Amniotic epithelial cell (primary cell): ENCODE measurements at regions not wholly inside any gene's neighbourhood (a gene's known extent, or its start where the extent isn't known, plus 50 kb on each side); places are given as distances from the start of the nearest gene placed in this dataset.

ENCODE experiments used
- DNase-seq: peaks from one replicate; pipeline ENCODE4 v3.0.0-alpha.2; 2010; ENCODE audit warnings: low read depth

DNA sequence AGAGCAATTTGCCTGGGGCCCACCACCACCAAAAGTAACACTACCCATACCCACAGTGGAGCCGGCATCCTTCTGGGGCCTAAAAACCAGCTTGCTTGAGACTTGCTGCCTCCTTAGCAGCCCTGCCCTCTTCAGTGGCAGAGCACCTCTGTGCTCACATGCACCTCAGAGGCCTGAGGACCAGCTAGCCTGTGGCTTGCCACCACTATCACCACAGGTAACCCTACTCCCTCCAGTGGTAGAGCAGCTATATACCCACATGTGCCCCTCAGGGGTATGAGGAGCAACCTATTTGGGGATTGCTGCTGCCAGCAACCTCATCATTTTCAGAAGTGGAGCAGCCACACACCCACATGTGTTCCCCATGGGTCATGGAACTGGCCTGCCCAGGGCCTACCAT is 111.4 kb upstream of the SPRY2 start:
- DNase-seq, result no peak

DNA sequence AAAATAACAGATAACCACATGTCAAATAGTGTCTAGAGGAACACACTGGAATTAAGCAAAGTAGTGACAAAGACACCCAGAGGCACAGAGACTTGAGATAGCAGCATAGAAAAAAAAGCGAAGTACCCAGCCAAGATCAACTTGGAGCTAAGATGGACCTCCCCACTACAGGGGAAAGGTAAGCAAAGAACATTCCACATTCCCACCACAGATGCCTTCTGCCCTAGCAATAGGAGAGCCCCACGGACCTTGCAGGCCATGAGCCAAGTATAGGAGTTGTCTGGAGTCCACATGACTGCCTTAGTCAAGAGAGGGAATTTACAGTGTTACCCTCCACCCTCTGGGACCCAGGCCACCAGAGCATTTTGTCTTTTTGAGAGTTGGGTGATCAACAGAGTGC is 110.7 kb upstream of the SPRY2 start:
- DNase-seq, result no peak

GRCh38 chr13:80450386-80450785 is 109.5 kb upstream of the SPRY2 start:
- DNase-seq, result no peak

DNA sequence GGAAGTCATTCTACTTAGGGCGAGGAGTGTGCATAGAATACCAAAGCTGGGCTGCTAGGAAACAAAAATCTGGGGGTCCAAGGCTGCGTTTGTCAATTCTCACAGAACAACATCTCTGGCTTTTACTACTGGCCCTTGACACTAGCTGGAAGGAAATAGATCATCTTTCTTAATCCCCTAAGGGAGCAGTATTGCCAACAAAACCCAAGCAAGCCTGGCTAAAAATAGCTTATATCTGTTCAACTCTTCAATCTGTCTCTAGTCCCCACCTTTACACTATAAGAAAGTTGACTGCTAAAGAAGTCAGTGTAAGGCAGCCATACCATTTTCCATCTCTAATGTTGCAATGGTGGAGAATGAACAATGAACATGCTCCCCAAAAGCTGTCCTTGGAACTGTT is 107.8 kb upstream of the SPRY2 start:
- DNase-seq, result no peak

GRCh38 chr13:80447747-80448146 is 106.8 kb upstream of the SPRY2 start:
- DNase-seq, result no peak

DNA sequence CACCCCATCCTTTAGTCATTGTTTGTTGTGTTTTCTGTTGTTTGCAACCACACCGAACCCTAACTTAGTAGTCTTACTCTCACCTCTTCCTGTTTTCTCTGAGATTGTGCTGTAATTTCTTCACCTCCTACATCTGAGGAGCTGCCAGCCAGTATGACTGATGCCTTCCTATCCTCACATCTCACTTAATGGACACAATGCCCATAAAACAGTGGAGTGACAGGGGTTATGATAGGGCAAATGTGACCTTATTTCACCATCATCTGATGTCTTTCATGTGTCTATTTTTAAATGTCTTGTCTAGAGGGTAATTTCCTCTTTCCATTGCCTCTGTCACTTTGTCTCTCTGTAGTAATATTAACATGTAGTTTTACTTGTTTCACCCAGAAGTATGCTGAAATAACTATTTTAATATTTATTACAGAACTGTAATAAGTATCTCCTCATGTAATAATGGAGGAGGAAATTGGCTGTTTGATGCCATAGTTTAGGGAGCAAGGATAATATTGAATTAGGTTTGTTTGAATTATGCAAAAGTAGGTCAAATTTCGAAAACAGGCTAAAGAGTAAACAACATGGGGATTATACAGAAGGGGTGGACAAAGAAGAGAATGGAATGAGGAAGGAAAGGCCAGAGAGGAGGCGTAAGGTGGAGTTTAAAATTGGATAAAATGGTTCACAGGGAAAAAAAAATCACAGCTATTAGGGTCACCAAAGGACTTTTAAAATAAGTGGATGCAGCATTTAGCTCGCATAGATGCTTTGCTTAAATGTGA is 103.5 kb upstream of the SPRY2 start:
- no peak for DNase-seq

DNA sequence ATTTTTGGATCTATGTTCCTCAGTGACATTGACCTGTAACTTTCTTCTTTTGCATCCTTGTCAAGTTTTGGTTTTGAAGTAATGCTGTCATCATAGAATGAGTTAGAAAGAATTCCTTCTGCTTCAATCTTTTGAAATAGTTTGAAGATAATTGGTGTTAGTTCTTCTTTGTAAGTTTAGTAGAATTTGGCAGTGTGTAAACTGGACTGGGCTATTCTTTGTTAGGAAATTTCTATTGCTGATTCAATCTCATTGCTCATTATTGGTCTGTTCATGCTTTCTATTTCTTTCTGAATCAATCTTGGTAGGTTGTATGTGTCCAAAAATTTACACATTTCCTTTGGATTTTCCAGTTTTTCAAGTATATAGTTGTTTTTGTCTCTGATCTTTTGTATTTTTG is 101.7 kb upstream of the SPRY2 start:
- DNase-seq, result no peak

GRCh38 chr13:80441968-80442367 is 101.0 kb upstream of the SPRY2 start:
- no peak for DNase-seq

DNA sequence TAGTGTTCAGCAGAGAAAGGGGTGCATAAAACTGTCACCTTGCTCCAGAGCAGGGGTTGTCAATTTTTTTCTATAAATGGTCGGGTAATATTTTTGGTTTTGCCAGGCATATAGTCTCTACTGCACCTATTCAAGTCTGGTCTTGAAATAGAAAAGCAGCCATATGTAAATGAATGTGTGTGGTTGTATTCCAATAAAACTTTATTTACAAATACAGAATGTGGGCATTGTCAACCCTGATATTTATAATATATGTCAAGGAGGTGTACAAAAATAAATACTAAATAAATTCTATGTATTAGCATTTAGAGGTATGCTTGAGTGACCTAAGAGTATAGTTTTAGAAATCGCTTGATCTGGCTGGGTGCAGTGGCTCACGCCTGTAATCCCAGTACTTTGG is 97.6 kb upstream of the SPRY2 start:
- no peak for DNase-seq

- DNase-seq, result no peak
Observed at GRCh38 chr13:80437231-80437630, 96.3 kb upstream of the SPRY2 start.

GRCh38 chr13:80436571-80437169 is 95.7 kb upstream of the SPRY2 start:
- DNase-seq, result no peak

DNA sequence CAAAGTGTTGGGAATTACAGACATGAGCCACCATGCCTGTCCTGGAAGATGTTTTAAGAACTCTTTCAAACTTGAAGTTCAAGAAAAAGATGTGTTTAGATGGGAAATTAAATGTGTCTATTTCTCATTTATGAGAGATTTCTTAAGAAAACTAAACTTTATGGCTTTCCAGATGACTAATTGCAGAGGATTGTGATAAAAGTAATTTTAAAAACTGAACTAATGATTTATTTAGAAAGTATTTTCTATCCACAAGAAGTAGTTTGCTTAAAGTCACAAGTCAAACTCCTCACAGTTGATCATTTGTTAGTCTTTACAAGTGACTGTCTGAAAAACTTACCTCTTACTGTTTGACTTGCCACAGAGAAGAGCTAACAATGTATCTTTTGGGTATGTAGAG is 89.6 kb upstream of the SPRY2 start:
- DNase-seq, result no peak

DNA sequence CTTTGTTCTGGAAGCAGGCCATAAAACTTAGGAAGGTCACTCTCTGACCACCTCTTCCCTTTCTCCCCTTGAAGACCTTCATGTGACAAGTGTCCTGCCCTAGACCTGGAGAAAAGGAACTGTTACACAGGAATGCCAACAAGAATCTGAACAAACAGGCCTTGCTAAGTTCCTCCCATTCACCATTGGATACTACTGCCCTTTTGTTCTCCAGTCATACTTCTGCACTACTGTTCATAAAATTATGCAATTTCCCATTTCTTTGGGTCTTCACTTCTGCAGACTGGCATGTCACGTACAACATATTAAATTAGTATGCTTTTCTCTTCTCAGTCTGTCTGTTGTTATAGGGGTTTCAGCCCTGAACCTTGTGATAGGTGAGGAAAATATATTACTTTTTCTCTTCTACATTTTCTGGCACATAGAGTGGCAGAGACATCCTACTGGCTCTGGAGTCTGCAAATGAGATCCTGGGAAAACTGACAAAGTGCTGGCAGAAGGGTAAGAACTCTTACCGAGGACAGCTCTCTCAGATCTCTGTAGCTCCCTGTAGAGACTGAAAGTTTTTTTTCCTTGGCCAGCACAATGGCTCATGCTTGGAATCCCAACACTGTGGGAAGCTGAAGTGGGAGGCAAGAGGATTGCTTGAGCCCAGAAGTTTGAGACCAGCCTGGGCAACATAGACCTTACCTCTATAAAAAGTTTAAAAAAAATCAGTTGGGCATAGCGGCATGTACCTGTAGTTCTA is 87.6 kb upstream of the SPRY2 start:
- DNase-seq, result no peak

GRCh38 chr13:80419416-80419815 is 78.5 kb upstream of the SPRY2 start:
- DNase-seq, result no peak

DNA sequence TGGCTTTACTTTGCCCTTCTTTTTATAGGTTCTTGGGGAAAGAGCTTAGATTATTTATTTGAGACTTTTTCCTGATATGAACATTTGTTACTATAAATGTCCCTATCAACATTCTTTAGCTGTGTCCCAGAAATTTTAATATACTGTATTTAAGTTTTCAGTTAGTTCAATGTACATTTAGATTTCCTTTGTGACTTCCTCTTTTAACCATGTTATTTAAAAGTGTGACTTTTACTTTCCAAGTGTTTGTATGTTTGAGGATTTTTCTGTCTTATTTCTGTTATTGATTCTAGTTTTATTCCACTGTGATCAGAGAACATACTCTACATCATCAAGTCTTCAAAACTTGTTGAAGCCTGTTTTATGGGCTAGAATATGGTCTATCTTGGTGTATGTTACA is 72.7 kb upstream of the SPRY2 start:
- no peak for DNase-seq

- no peak for DNase-seq
Observed at GRCh38 chr13:80408270-80408669, 67.3 kb upstream of the SPRY2 start.

- DNase-seq, result no peak
Observed at GRCh38 chr13:80400865-80401426, 60.0 kb upstream of the SPRY2 start.

- DNase-seq, result no peak
Observed at GRCh38 chr13:80400164-80400864, 59.4 kb upstream of the SPRY2 start.

DNA sequence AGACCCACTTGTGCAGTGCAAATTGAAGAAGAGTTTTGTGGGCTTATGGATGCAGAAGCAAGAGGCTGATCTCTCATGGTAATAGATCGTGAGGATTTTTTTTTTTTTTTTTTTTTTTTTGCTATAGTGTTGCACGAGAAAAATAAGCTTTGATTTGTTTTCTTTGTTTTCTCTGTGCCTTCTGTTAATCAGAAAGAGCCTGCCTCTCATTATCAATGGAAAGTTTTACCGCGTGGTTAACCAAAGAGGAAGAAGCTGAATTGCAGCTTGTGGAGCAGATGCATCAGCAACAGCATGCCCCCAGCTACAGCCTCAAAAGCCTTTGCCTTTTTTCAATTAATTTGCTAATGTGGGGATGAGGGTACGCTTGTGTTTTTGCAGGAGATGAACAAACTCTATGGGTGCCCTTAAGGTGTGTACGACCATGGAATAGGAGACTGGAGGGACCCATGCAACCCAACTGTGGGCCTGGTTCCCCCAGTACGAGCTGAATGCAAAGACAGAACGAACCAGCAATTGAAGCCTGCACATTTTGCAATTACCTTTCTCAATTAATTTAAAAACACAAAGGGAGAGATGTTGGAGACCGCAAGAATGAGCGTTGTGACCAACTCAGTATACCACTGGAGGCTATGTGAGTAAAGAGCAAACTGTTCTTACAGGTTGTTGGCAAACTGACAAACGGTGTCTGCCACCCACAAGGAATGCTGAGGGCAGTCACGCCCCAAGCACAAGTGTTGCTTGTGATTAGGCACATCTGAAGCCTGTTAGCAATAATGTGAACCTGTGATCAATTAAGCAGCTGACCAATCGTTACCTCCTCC is 58.6 kb upstream of the SPRY2 start:
- DNase-seq, result no peak
